Left ventricle myocardium inferior (tissue), 1 donor: ENCODE measurements at regions not wholly inside any gene's neighbourhood (a gene's known extent, or its start where the extent isn't known, plus 50 kb on each side); places are given as distances from the start of the nearest gene placed in this dataset.

Experiments
- DNase-seq: peaks from one replicate; pipeline ENCODE4 v3.0.0-alpha.2; 2020
- H3K27ac ChIP-seq: fragments of 200-600 bp; replicated peaks from 2 replicates; pipeline ENCODE4 v1.8.0; 2021
- H3K27me3 ChIP-seq: fragments of 200-600 bp; 2 replicates; pipeline ENCODE4 v1.8.0; 2021; ENCODE audit warnings: low read depth
- H3K36me3 ChIP-seq: fragments of 200-600 bp; 2 replicates; pipeline ENCODE4 v1.8.0; 2021
- H3K4me1 ChIP-seq: fragments of 200-600 bp; 2 replicates; pipeline ENCODE4 v1.8.0; 2021
- H3K4me3 ChIP-seq: fragments of 200-600 bp; 2 replicates; pipeline ENCODE4 v1.8.0; 2021; ENCODE audit warnings: mild to moderate bottlenecking, moderate library complexity
- H3K9me3 ChIP-seq: fragments of 200-600 bp; replicated peaks from 2 replicates; pipeline ENCODE4 v1.8.0; 2021
- intact Hi-C: fragments of 100-400 bp; cut with micrococcal nuclease; formaldehyde crosslinking; loops from one replicate; pipeline ENCODE4 v1.11.0; 2022
- TF ChIP-seq, protein P1 (sequence below): fragments of 200-600 bp; IDR thresholded peaks from 2 replicates; pipeline ENCODE4 v1.8.0; 2021; ENCODE audit warnings: antibody characterized with exemption, mild to moderate bottlenecking, borderline replicate concordance
- donor health status: DM: no; HTN: yes; CAD: no; lungs with severe emphysema.

GRCh38 chr14:60349663-60350365, 100.8 kb downstream of the PPM1A start:
- Histone ChIP-seq H3K9me3 (no peaks in the 10 kb centered on the region), H3K36me3 (no peaks in the 10 kb centered on the region), H3K4me1 (peaks cover 8% of the 10 kb centered on the region), H3K27me3 (no peaks in the 10 kb centered on the region), H3K4me3 (peak overlapping the region; percentile 14), H3K27ac (no peak overlapping the region)
- TF ChIP-seq, protein P1, sequence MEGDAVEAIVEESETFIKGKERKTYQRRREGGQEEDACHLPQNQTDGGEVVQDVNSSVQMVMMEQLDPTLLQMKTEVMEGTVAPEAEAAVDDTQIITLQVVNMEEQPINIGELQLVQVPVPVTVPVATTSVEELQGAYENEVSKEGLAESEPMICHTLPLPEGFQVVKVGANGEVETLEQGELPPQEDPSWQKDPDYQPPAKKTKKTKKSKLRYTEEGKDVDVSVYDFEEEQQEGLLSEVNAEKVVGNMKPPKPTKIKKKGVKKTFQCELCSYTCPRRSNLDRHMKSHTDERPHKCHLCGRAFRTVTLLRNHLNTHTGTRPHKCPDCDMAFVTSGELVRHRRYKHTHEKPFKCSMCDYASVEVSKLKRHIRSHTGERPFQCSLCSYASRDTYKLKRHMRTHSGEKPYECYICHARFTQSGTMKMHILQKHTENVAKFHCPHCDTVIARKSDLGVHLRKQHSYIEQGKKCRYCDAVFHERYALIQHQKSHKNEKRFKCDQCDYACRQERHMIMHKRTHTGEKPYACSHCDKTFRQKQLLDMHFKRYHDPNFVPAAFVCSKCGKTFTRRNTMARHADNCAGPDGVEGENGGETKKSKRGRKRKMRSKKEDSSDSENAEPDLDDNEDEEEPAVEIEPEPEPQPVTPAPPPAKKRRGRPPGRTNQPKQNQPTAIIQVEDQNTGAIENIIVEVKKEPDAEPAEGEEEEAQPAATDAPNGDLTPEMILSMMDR: peak; percentile 75
- DNase-seq: no peak
- intact Hi-C loops: loop anchor here (5.0 kb wide), 2 partner anchors 212 to 902 kb away; no protein-coding TSS in a partner anchor

GRCh38 chr14:60350366-60350720, 101.3 kb downstream of the PPM1A start:
- Histone ChIP-seq H3K9me3 (no peaks in the 10 kb centered on the region), H3K4me3 (peak overlapping the region; percentile 14), H3K27me3 (no peaks in the 10 kb centered on the region), H3K4me1 (peaks cover 8% of the 10 kb centered on the region), H3K27ac (no peak overlapping the region), H3K36me3 (no peaks in the 10 kb centered on the region)
- DNase-seq: no peak
- intact Hi-C loops: loop anchor here (5.0 kb wide), 2 partner anchors 212 to 902 kb away; no protein-coding TSS in a partner anchor
- TF ChIP-seq, protein P1: no peak

DNA sequence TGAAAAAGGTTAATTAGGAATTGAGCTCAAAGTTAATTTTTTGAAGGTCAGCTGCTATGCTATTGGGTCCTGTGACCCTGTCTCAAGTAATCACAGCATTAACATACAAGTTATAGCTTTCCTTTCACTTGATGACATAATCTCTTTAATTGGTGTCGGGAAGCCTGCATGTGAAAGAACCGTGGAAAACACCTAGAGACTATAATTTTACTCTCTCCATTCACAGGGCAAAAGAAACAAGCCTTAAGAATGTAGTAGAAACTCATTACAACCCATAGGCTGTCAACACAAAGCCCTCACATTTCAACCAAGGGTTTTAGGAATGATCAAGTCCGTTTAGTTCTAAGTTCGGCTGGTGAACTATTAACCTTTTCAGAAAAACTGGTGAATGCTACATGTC, 104.4 kb downstream of the PPM1A start:
- intact Hi-C loops: loop anchor here (5.0 kb wide), 2 partner anchors 209 to 899 kb away; no protein-coding TSS in a partner anchor

GRCh38 chr14:60355768-60356167, 106.7 kb downstream of the PPM1A start:
- no peak overlapping the region for H3K27ac ChIP-seq
- H3K27me3 ChIP-seq: no peaks in the 10 kb centered on the region
- DNase-seq: no peak
- intact Hi-C loops: no loop called here
- TF ChIP-seq, protein P1: no peak
- no peaks in the 10 kb centered on the region for H3K9me3 ChIP-seq
- H3K36me3 ChIP-seq: no peaks in the 10 kb centered on the region
- peaks cover under 1% of the 10 kb centered on the region for H3K4me1 ChIP-seq
- no peak overlapping the region for H3K4me3 ChIP-seq

More for the DNA sequence above, 104.4 kb downstream of the PPM1A start:
- Histone ChIP-seq H3K4me3 (no peak overlapping the region), H3K36me3 (no peaks in the 10 kb centered on the region), H3K9me3 (no peaks in the 10 kb centered on the region), H3K4me1 (peaks cover 8% of the 10 kb centered on the region), H3K27me3 (no peaks in the 10 kb centered on the region), H3K27ac (no peak overlapping the region)
- TF ChIP-seq, protein P1: no peak
- DNase-seq: no peak

DNA sequence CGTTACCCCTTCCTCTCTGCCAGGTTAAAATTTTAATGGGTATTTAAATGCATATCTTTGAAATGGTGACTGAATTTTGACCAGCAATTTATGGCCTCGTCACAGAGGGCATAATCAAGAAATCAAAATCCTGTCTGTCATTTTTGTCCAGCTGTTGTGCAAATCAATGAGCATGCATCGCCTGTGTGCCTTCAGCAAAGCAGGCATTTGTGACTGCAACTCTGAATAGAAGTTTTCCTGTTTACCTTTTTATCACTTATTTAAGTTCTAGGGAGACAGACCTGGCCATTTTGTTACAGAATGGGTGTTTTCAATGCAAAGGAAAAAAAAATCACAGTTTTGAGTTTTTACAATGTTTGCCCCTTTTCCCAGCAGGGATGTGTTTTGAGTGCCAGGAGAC, 107.4 kb downstream of the PPM1A start:
- H3K27me3 ChIP-seq: no peaks in the 10 kb centered on the region
- intact Hi-C loops: no loop called here
- TF ChIP-seq, protein P1: no peak
- H3K4me3 ChIP-seq: no peak overlapping the region
- no peaks in the 10 kb centered on the region for H3K36me3 ChIP-seq
- no peaks in the 10 kb centered on the region for H3K9me3 ChIP-seq
- no peak overlapping the region for H3K27ac ChIP-seq
- no peaks in the 10 kb centered on the region for H3K4me1 ChIP-seq
- no peak for DNase-seq
